H1 (cell line): ENCODE measurements at regions not wholly inside any gene's neighbourhood (a gene's known extent, or its start where the extent isn't known, plus 50 kb on each side); places are given as distances from the start of the nearest gene placed in this dataset.

Experiments
- CTCF ChIA-PET: fragments of 300-600 bp; sonication (Branson Sonifier 250); formaldehyde crosslinking; loops from one replicate; lab custom pipeline; 2021; ENCODE audit not compliant: partially characterized antibody; lab: Charles Lee
- POLR2A ChIA-PET: fragments of 300-600 bp; sonication (Branson Sonifier 250); formaldehyde crosslinking; loops from one replicate; lab custom pipeline; 2021; ENCODE audit warnings: inconsistent platforms; ENCODE audit not compliant: partially characterized antibody; lab: Charles Lee
- DNase-seq, 2 experiments: peaks; one replicate each; pipeline versions ENCODE4 v3.0.0 to v3.0.0-alpha.2; 2010 to 2022; ENCODE audit warnings: low spot score in 2 of 2, low read depth in 1 of 2, mixed read lengths in 1 of 2
- FAIRE-seq: peaks from 2 replicates; lab custom pipeline; 2011; peaks lifted over from hg19 to GRCh38; lab: Jason Lieb, UNC
- H2AFZ ChIP-seq: 2 replicates; pipeline ENCODE4 v1.8.1; 2012; ENCODE audit warnings: low read length, inconsistent platforms
- H2AK5ac ChIP-seq: 2 replicates; pipeline ENCODE4 v1.6.1; 2013; ENCODE audit warnings: low read depth, low read length
- H2BK120ac ChIP-seq: replicated peaks from 2 replicates; pipeline ENCODE3; 2013; ENCODE audit warnings: low read depth, low read length, inconsistent platforms
- H2BK12ac ChIP-seq: 2 replicates; pipeline ENCODE4 v1.6.1; 2013; ENCODE audit warnings: low read depth, low read length
- H2BK15ac ChIP-seq: 2 replicates; pipeline ENCODE4 v1.6.1; 2013; ENCODE audit warnings: low read length
- H2BK20ac ChIP-seq: 2 replicates; pipeline ENCODE4 v1.6.1; 2013; ENCODE audit warnings: low read length
- H2BK5ac ChIP-seq: 2 replicates; pipeline ENCODE4 v1.6.1; 2013; ENCODE audit warnings: low read depth, low read length
- H3K14ac ChIP-seq: 2 replicates; pipeline ENCODE4 v1.6.1; 2013; ENCODE audit warnings: inconsistent platforms; ENCODE audit not compliant: insufficient read length
- H3K18ac ChIP-seq: 2 replicates; pipeline ENCODE4 v1.6.1; 2013; ENCODE audit warnings: low read length; ENCODE audit errors: extremely low read depth
- H3K23ac ChIP-seq: 2 replicates; pipeline ENCODE4 v1.6.1; 2013; ENCODE audit warnings: inconsistent platforms; ENCODE audit not compliant: insufficient read length
- H3K23me2 ChIP-seq: 2 replicates; pipeline ENCODE4 v1.6.1; 2013; ENCODE audit warnings: low read depth, low read length
- H3K27ac ChIP-seq: 2 replicates; pipeline ENCODE4 v1.6.1; 2011; ENCODE audit warnings: low read depth, low read length, inconsistent platforms
- H3K27me3 ChIP-seq, 4 experiments: replicated peaks in 1 of 4; 1 replicate in 1 of 4; 2 replicates in 3 of 4; pipeline versions ENCODE4 v1.6.1 to v1.8.1; 2011 to 2013; ENCODE audit warnings: low read length in 3 of 4, mild to moderate bottlenecking in 3 of 4, inconsistent platforms in 2 of 4, mixed read lengths in 2 of 4, moderate library complexity in 1 of 4; ENCODE audit not compliant: control insufficient read depth in 3 of 4, insufficient read depth in 3 of 4; ENCODE audit errors: extremely low read depth in 1 of 4
- H3K36me3 ChIP-seq, 4 experiments: 2 replicates each; pipeline versions ENCODE4 v1.6.1 to v1.8.1; 2011 to 2013; ENCODE audit warnings: mild to moderate bottlenecking in 4 of 4, low read length in 3 of 4, moderate library complexity in 2 of 4, control low read depth in 1 of 4, inconsistent platforms in 1 of 4; ENCODE audit not compliant: insufficient read depth in 4 of 4, control insufficient read depth in 2 of 4
- H3K4ac ChIP-seq: replicated peaks from 2 replicates; pipeline ENCODE3; 2013; ENCODE audit warnings: low read length, low read depth, mixed read lengths, inconsistent platforms; ENCODE audit not compliant: insufficient read length
- H3K4me1 ChIP-seq, 4 experiments: replicated peaks in 1 of 4; 1 replicate in 1 of 4; 2 replicates in 3 of 4; pipeline versions ENCODE4 v1.6.1 to v1.8.1; 2011 to 2013; ENCODE audit warnings: low read length in 3 of 4, inconsistent platforms in 2 of 4, mixed read lengths in 1 of 4; ENCODE audit not compliant: insufficient read depth in 4 of 4, control insufficient read depth in 3 of 4
- H3K4me2 ChIP-seq, 2 experiments: 2 replicates each; pipeline versions ENCODE4 v1.6.1 to v1.8.1; 2011 to 2013; ENCODE audit warnings: low read depth in 2 of 2, low read length in 2 of 2, control low read depth in 1 of 2, inconsistent platforms in 1 of 2, mild to moderate bottlenecking in 1 of 2; ENCODE audit not compliant: insufficient read depth in 1 of 2
- H3K4me3 ChIP-seq, 4 experiments: fragments of 200-600, 300-600 bp in 1 of 4; sonication (generic), shearing (Covaris generic), sonication (Bioruptor Twin) in 1 of 4; 2 replicates each; pipeline versions ENCODE4 v1.5.1 to v1.8.1; 2011 to 2016; ENCODE audit warnings: low read length in 4 of 4, low read depth in 3 of 4, control low read depth in 2 of 4, inconsistent platforms in 2 of 4, mild to moderate bottlenecking in 2 of 4, mixed read lengths in 1 of 4, moderate library complexity in 1 of 4; ENCODE audit not compliant: insufficient read depth in 2 of 4; ENCODE audit errors: extremely low read depth in 1 of 4
- H3K56ac ChIP-seq: replicated peaks from 2 replicates; pipeline ENCODE3; 2013; ENCODE audit warnings: low read depth, mild to moderate bottlenecking, mixed read lengths, low read length, inconsistent platforms; ENCODE audit not compliant: insufficient read length
- H3K79me1 ChIP-seq: 2 replicates; pipeline ENCODE4 v1.6.1; 2013; ENCODE audit warnings: low read depth, low read length, control low read depth
- H3K79me2 ChIP-seq, 2 experiments: 2 replicates each; pipeline versions ENCODE4 v1.6.1 to v1.8.1; 2012 to 2013; ENCODE audit warnings: low read length in 2 of 2, mild to moderate bottlenecking in 2 of 2, inconsistent platforms in 1 of 2; ENCODE audit not compliant: insufficient read depth in 2 of 2, control insufficient read depth in 1 of 2
- H3K9ac ChIP-seq, 4 experiments: replicated peaks in 1 of 4; 1 replicate in 1 of 4; 2 replicates in 3 of 4; pipeline versions ENCODE4 v1.6.1 to v1.8.1; 2011 to 2013; ENCODE audit warnings: low read depth in 3 of 4, low read length in 3 of 4, control low read depth in 2 of 4, mild to moderate bottlenecking in 2 of 4, moderate library complexity in 2 of 4, inconsistent platforms in 1 of 4; ENCODE audit errors: extremely low read depth in 1 of 4
- H3K9me3 ChIP-seq, 2 experiments: 2 replicates each; pipeline versions ENCODE4 v1.6.1 to v1.8.1; 2012 to 2013; ENCODE audit warnings: mild to moderate bottlenecking in 2 of 2, moderate library complexity in 2 of 2, control low read depth in 1 of 2, inconsistent platforms in 1 of 2, low read depth in 1 of 2, low read length in 1 of 2, mixed read lengths in 1 of 2; ENCODE audit not compliant: insufficient read depth in 2 of 2
- H4K20me1 ChIP-seq, 2 experiments: replicated peaks in 1 of 2; 2 replicates each; pipeline versions ENCODE3 to v1.8.1; 2011 to 2013; ENCODE audit warnings: inconsistent platforms in 2 of 2, low read length in 2 of 2, mild to moderate bottlenecking in 1 of 2; ENCODE audit not compliant: insufficient read depth in 2 of 2, control insufficient read depth in 1 of 2
- H4K5ac ChIP-seq: 2 replicates; pipeline ENCODE4 v1.6.1; 2013; ENCODE audit warnings: low read length, low read depth, mixed read lengths, inconsistent platforms; ENCODE audit not compliant: insufficient read length
- H4K8ac ChIP-seq: 2 replicates; pipeline ENCODE4 v1.8.0; 2013; ENCODE audit warnings: mild to moderate bottlenecking, moderate library complexity, low read length, inconsistent platforms; ENCODE audit not compliant: insufficient read depth; ENCODE audit errors: extremely low read depth
- H4K91ac ChIP-seq: replicated peaks from 2 replicates; pipeline ENCODE3; 2013; ENCODE audit warnings: low read length, mixed read lengths, inconsistent platforms; ENCODE audit not compliant: insufficient read length
- BCL11A ChIP-seq, 2 experiments: IDR thresholded peaks; one replicate each; pipeline ENCODE4 v1.6.1; 2011; ENCODE audit warnings: low read depth in 2 of 2, low read length in 2 of 2, mild to moderate bottlenecking in 2 of 2
- CEBPB ChIP-seq: IDR thresholded peaks from 2 replicates; pipeline ENCODE4 v1.6.1; 2012; ENCODE audit warnings: low read depth, low read length
- CHD2 ChIP-seq: IDR thresholded peaks from 2 replicates; pipeline ENCODE4 v1.6.1; 2012; ENCODE audit warnings: low read length, improper control_type of control experiment
- GABPA ChIP-seq: IDR thresholded peaks from 2 replicates; pipeline ENCODE4 v1.6.1; 2011; ENCODE audit warnings: mild to moderate bottlenecking, low read length, moderate library complexity, borderline replicate concordance; ENCODE audit not compliant: insufficient read depth
- JUN ChIP-seq: IDR thresholded peaks from 2 replicates; pipeline ENCODE4 v1.6.1; 2011; ENCODE audit warnings: low read depth, mild to moderate bottlenecking, improper control_type of control experiment, low read length
- RAD21 ChIP-seq, 2 experiments: IDR thresholded peaks in 1 of 2; conservative IDR thresholded peaks in 1 of 2; 2 replicates each; pipeline ENCODE4 v1.6.1; 2011; ENCODE audit warnings: low read depth in 2 of 2, low read length in 2 of 2, improper control_type of control experiment in 1 of 2, inconsistent platforms in 1 of 2, mild to moderate bottlenecking in 1 of 2, moderate library complexity in 1 of 2
- RFX5 ChIP-seq: IDR thresholded peaks from 2 replicates; pipeline ENCODE4 v1.6.1; 2011; ENCODE audit warnings: low read depth, low read length, improper control_type of control experiment, borderline replicate concordance
- SIX5 ChIP-seq: IDR thresholded peaks from 2 replicates; pipeline ENCODE4 v1.6.1; 2011; ENCODE audit warnings: mild to moderate bottlenecking, low read depth, low read length
- SRF ChIP-seq: IDR thresholded peaks from 2 replicates; pipeline ENCODE4 v1.6.1; 2011; ENCODE audit warnings: mild to moderate bottlenecking, low read depth, low read length, moderate library complexity
- SUZ12 ChIP-seq: fragments of 200-600 bp; sonication (generic); IDR thresholded peaks from 2 replicates; pipeline ENCODE4 v1.6.1; 2012; ENCODE audit warnings: mild to moderate bottlenecking, inconsistent platforms, low read length, moderate library complexity, mixed read lengths
- TAF7 ChIP-seq: optimal IDR thresholded peaks from 2 replicates; pipeline ENCODE3; 2011; ENCODE audit warnings: low read depth, mild to moderate bottlenecking, inconsistent platforms, low read length, moderate library complexity, borderline replicate concordance
- TBP ChIP-seq: IDR thresholded peaks from 2 replicates; pipeline ENCODE4 v1.6.1; 2011; ENCODE audit warnings: low read depth, low read length, improper control_type of control experiment
- USF2 ChIP-seq: IDR thresholded peaks from 2 replicates; pipeline ENCODE4 v1.6.1; 2011; ENCODE audit warnings: low read length, improper control_type of control experiment
- ZNF274 ChIP-seq: IDR thresholded peaks from 2 replicates; pipeline ENCODE4 v1.7.0; 2012; ENCODE audit warnings: low read length, borderline replicate concordance; ENCODE audit errors: extremely low read depth
- WGBS, 2 experiments: shearing (Covaris generic) in 1 of 2; methylation state at CpG; one replicate each; pipeline versions ENCODE4 v1.1.6 to v1.1.7; 2013 to 2015; ENCODE audit warnings: low lambda C conversion rate in 2 of 2, mixed read lengths in 2 of 2, inconsistent platforms in 1 of 2, low coverage in 1 of 2, missing lambda C conversion rate in 1 of 2; ENCODE audit not compliant: insufficient replicate concordance in 2 of 2, insufficient coverage in 1 of 2, insufficient read length in 1 of 2; ENCODE audit errors: extremely low coverage in 1 of 2, missing lambda C conversion rate in 1 of 2; 5-methylcytosine and 5-hydroxymethylcytosine counted together

DNA sequence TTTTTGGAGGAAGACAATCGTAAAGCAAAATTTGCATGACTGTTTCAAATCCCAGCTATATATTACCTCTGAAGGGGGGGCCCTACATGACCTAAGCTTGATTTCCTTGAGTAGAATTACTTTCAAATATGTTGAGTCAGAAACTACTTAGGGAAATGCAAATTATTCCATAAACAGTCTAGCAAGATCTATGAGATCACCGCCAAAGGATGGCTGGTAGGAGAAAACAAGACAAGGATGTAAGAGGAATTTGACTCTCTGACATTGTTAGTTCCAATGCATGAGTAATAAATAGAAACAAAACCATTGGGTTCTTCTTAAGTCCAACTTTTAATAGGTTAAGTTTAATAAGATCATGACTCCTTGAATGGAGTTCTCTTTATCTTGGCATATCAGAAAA is 561.4 kb downstream of the CDY2B start:
- no peak for FAIRE-seq
- no peak overlapping the region for H2AK5ac ChIP-seq
- WGBS, 2 experiments = 72% methylated on average over 2 of the region's 2 CpGs; no CpG with 5 or more reads in 1 of the 2 experiments
- no peak for TF ChIP-seq GABPA
- TF ChIP-seq RFX5 = no peak
- TF ChIP-seq SIX5 = no peak
- no peak for TF ChIP-seq JUN
- no peak for TF ChIP-seq BCL11A (IDR thresholded peaks at IDR 0.05; ENCODE audit: low read depth in 2 of 2, low read length in 2 of 2)
- no peak for TF ChIP-seq ZNF274
- no peak for TF ChIP-seq CHD2
- TF ChIP-seq TBP = no peak
- TF ChIP-seq CEBPB = no peak
- TF ChIP-seq SUZ12 = no peak
- no peak for TF ChIP-seq USF2
- TF ChIP-seq TAF7 = no peak
- TF ChIP-seq RAD21 (IDR thresholded peaks at IDR 0.05 in 1 of 2, conservative IDR thresholded peaks at IDR 0.05 in 1 of 2; ENCODE audit: low read depth in 2 of 2, low read length in 2 of 2) = no peak
- no peak for TF ChIP-seq SRF

More for the DNA sequence above, 561.4 kb downstream of the CDY2B start:
- DNase-seq = no peak
- ChIA-PET CTCF (no interaction called here), POLR2A (no interaction called here)
- H3K36me3 ChIP-seq = no peaks in the 10 kb centered on the region
- H4K91ac ChIP-seq = no peak overlapping the region
- H2BK15ac ChIP-seq = no peak overlapping the region
- no peaks in the 10 kb centered on the region for H3K27me3 ChIP-seq
- no peak overlapping the region for H2BK12ac ChIP-seq
- H2AFZ ChIP-seq = no peak overlapping the region
- no peak overlapping the region for H3K4ac ChIP-seq
- H3K27ac ChIP-seq = no peak overlapping the region
- H3K4me1 ChIP-seq = no peaks in the 10 kb centered on the region
- no peak overlapping the region for H3K9ac ChIP-seq
- H3K23ac ChIP-seq = no peak overlapping the region
- H3K79me1 ChIP-seq = no peaks in the 10 kb centered on the region
- H3K14ac ChIP-seq = no peak overlapping the region
- H3K4me2 ChIP-seq = no peak overlapping the region
- H3K79me2 ChIP-seq = no peaks in the 10 kb centered on the region
- H3K56ac ChIP-seq = no peak overlapping the region
- no peak overlapping the region for H3K4me3 ChIP-seq
- no peak overlapping the region for H2BK5ac ChIP-seq
- no peak overlapping the region for H4K8ac ChIP-seq
- no peak overlapping the region for H3K18ac ChIP-seq
- H3K23me2 ChIP-seq = no peaks in the 10 kb centered on the region
- H2BK20ac ChIP-seq = no peak overlapping the region
- H4K20me1 ChIP-seq = no peaks in the 10 kb centered on the region
- no peak overlapping the region for H4K5ac ChIP-seq
- H2BK120ac ChIP-seq = no peak overlapping the region
- H3K9me3 ChIP-seq = no peaks in the 10 kb centered on the region
